GM19025 (cell line): ENCODE measurements at regions not wholly inside any gene's neighbourhood (a gene's known extent, or its start where the extent isn't known, plus 50 kb on each side); places are given as distances from the start of the nearest gene placed in this dataset.
A peak's percentile ranks its signal among the peaks of the same experiment; 100 is the strongest.
"Not testable (repeated sequence)": the region's sequence is repeated elsewhere in the genome, so short reads cannot be mapped to it uniquely, and the experiment has no call there.

Experiments
- ATAC-seq: cut with Tn5 transposase; IDR thresholded peaks from one replicate; pipeline ENCODE4 v1.9.1; 2021; ENCODE audit warnings: mild to moderate bottlenecking, low read depth, moderate library complexity; ENCODE audit not compliant: unreplicated experiment

DNA sequence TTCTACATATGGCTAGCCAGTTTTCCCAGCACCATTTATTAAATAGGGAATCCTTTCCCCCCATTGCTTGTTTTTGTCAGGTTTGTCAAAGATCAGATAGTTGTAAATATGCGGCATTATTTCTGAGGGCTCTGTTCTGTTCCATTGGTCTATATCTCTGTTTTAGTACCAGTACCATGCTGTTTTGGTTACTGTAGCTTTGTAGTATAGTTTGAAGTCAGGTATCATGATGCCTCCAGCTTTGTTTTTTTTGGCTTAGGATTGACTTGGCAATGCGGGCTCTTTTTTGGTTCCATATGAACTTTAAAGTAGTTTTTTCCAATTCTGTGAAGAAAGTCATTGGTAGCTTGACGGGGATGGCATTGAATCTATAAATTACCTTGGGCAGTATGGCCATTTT lies 60.0 kb upstream of the GPC3 start:
- not testable (repeated sequence) for ATAC-seq

DNA sequence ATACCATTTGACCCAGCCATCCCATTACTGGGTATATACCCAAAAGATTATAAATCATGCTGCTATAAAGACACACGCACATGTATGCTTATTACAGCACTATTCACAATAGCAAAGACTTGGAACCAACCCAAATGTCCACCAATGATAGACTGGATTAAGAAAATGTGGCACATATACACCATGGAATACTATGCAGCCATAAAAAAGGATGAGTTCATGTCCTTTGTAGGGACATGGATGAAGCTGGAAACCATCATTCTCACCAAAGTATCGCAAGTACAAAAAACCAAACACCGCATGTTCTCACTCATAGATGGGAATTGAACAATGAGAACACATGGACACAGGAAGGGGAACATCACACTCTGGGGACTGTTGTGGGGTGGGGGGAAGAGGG lies 81.7 kb upstream of the GPC3 start:
- ATAC-seq: not testable (repeated sequence)

DNA sequence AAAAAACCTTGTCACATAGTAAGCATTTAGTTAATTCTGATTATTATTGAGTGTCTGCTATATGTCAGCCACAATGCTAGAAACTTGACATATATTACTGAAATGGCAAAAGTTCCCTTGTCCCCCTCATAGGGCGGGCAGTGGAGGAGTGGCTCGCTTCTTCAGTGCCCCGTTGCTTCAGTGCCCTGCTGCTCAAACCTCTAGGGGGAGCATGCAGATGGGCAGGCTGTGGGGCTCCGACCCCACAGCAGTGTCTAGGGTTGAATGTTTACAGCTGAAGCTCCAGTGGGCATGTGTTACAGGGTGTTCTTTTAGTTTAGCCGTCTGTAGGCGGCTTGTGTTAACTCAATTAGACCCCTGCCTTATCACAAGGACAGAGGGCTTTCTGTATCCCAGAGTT lies 86.5 kb upstream of the GPC3 start:
- ATAC-seq: not testable (repeated sequence)

DNA sequence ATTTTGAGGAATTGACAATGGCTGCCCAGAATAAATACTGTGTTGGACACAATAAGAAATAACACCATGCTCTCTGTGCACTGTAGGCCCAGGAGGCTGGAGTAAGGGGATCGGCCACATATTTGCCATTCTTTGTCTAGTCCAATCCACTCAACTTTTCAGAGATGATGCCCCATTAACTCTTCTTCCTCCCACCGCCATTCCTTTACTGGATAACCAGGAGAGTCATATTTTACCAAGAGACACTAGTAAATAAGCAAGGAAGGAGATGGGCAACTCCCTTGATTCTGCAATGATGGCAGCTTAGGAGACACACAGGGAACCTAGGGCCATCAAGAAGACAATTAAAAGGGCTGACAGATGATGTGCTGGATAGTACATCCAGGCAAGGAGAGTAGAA lies 87.9 kb upstream of the GPC3 start:
- ATAC-seq: no peak

DNA sequence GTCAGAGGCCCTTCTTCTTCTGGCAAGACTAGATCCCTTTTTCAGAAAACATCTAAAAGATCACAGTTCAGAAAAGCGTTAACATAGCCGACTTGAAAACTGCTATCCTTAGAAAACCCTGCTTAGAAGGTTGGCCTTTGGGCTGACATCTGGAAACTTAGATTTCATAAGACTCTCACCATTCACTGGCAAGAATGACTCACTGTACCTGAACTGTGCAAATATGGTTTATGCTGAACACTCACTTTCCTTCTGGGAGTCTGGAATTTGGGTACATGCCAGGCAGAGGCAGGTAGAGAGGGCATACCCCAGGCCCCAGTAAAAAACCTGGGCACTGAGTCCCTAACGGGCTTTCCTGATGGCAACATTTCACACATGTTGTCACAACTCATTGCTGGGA lies 88.8 kb upstream of the GPC3 start:
- ATAC-seq: no peak

DNA sequence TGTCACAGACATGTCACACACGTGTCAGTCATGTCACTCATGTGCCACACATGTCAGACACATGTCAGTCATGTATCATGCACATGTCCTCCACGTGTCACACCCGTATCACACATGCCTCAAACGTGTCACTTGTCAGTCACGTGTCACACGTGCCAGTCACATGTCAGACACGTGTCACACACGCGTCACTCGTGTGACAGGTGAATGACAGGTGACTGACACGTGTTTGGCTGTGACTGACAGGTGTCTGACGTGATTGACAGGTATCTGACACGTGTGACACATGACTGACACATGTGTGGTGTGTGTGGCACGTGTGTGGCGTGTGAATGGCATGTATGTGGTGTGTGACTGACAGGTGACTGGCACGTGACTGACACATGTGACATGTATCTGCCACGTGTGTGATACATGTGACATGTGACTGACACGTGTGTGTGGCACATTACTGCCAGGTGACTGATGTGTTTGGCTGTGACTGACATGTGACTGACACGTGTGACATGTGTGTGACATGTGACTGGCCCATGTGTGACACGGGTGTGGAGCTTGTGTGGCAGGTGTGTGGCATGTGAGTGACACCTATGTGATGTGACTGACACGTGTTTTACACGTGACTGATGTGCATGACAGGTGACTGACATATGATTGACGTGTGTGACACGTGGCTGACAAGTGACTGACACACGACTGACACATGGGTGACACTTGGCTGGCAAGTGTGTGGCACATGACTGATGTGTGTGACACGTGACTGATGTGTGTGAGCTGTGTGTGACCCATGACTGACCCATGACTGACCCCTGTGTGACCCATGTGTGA lies 90.7 kb upstream of the GPC3 start:
- ATAC-seq: no peak

DNA sequence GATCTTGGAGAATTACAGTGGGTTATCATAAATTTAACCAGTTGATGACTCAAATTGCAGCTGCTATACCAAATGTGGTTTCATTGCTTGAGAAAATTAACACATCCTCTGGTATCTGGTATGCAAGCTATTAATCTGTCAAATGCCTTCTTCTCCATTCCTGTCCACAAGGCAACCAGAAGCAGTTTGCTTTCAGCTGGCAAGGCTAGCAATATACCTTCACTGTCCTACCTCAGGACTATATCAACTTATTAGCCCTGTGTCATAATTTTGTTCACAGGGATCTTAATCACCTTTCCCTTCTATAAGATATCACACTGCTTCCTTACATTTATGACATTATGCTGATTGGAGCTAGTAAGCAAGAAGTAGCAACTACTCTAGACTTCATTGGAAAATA lies 110.0 kb upstream of the GPC3 start:
- ATAC-seq: no peak

DNA sequence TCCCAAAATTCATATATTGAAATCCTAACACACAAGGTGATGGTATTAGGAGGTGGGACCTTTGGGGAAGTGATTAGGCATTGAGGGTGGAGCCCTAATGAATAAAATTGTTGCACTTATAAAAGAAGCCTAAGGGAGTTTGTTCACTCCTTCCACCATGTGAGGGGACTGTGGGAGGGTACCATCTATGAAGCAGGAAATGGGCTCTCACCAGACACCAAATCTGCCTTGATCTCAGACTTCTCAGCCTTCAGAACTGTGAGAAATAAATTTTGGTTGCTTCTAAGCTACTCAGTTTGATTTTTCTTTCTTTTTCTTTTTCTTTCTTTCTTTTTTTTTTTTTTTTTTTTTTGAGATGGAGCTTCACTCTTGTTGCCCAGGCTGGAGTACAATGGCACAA lies 116.2 kb upstream of the GPC3 start:
- ATAC-seq: no peak

DNA sequence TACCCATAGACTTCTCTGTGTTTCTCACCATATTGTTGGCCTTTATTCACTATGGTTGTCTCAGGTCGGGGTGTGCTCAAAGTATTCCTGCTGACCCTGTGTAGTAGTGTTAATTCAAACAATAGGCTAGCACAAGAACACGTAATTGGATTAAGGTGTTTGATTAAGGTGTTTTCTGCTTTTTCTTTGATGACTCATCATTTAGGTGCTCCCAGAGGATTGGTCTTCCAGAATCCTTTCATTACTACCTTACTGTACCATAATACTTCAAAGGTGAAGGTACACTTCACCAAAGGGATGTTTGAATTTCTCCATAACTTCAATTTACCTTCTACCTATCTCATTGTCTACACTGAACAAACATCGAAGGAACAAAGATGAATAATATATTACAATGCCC lies 121.7 kb upstream of the CCDC160 start:
- ATAC-seq: no peak

DNA sequence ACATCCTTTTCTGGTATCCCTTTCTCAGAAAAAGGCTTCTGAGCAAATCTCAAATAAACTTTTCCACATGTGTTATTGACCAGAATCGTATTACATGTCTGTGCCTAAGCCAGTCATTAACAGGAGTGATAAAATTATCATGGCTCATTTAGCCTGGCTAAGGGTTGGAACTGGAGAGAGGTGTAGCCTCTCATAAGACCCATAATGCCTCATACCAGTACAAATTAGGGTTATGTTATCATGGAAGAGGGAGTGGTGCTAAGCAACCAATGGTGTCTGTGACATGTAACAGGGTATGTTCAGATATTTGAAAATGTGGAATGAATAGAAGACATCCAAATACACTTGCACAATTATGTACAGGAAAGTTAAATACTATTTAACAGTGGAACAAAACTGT lies 99.6 kb upstream of the CCDC160 start:
- ATAC-seq: no peak

DNA sequence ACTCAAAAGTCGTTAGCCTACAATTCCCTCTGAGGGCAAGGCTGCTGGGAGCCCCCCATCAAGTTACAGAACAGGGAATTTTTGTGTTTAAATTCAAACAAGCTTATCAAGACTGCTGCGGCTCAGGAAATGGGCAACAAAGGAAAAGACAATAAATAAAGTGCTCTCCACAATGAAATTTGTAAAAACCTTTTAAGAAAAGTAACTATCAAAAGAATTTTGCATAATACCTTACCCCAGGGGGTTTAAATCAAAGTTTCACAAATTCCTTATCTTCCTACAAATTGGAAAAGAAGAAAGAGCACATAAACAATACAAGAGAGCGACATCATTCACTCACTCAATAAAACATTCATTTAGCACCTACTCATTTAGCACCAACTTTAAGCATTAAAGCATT lies 97.9 kb upstream of the CCDC160 start:
- no peak for ATAC-seq

DNA sequence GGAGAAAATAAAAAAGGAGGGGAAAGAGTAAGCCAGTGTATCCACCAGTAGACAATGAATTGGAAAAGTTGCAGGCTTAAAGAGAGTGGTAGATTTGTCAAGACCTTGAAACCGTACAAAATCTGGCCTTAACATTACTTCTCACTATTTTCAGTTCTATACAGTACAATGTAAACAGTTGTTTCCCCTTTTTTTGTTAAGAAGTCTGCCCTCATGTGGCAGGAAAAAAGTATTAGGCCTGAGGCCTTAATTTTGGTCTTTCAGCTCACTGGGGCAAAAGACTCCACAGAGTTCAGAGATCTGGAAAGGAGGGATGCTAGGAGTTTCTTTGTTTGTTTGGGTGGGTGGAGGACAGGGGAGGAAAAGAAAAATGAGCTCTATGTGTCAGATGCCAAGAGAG lies 92.8 kb upstream of the CCDC160 start:
- no peak for ATAC-seq

DNA sequence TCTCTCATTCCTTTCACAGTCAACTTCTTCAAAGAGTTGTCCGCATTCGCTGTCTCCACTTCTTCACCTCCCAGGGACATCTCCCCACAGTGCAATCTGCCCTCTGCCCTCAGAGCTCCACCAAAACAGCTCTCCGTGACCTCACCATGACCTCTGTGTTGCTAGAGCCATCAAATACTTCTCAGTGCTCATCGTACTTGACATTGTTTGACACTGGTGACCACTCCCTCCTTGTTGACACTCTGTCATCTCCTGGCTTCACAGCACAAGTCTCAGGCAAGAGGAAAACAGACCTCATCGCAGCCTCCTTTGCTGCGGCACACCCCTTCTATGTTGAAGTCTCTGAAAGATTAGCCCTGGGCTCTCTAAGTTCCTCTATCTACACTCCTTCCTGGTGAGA lies 90.5 kb upstream of the CCDC160 start:
- no peak for ATAC-seq

DNA sequence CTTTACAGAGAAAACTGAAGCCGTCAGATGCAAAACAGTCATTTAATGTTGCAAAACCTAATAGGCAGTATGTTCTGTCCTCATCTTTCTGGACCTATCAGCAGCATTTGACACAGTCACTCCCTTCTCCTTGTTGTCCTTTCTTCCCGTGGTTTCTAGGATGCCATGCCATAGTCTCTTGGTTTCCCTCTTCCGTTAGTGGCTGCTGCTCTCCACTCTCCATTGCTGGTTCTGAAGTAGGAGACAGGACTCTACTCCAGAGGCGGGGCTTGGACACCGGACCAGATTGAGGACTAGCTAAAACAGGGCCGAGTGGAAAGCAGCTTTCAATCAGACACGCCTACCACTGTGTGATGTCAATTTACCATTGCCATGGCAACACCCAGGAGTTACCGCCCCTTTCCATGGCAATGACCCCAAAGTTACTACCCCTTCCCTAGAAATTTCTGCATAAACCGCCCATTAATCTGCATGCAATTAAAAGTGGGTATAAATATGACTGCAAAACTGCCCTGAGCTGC lies 88.8 kb upstream of the CCDC160 start:
- ATAC-seq: no peak

DNA sequence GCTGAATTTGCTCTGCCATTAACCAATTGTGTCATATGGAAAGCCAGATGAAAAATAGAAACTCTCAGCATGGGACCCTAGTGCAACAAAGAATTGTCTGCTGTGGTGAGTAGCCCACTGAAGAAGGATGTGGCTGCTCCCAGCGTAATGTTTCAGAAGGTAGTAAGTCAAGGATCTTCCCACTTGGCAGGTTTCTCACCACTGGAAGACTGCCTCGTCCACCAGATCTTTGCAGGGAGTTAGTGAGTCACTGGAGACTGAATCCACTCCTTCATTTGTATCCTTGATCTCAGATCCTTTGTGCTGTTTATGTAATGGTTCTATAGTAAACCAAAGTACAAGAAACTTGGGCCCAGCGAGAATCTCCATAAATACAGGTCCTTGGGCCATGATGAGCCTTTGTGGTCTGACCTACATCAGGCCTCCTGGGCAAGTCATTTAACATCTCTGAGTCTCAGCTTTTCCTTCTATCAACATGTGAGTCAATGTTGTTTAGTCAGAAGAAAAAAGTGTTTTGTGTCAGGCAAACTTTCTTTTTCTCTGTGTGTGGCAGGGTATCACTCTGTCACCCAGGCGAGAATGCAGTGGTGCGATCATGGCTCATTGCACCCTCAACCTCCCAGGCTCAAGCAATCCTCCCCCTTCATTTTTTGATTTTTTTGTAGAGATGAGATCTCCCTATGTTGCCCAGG lies 78.0 kb upstream of the CCDC160 start:
- ATAC-seq: no peak

DNA sequence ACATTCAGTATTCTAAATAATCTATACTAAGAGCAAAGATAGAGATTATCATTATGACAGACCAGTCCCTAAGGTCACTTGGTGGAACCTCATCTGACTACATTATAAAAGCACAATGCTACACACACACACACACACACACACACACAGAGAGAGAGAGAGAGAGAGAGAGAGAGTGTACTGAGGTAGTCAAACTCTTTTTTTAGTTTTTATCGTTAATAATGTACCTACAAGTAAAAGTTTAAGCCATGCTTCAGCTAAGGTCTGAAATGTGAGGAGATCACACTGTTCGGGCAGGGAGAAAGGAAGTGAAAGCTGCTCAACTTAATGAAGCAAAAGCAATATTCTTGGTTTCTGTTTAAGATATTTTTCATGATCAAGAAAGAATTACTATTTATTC lies 75.8 kb upstream of the CCDC160 start:
- peak; percentile 83 for ATAC-seq

DNA sequence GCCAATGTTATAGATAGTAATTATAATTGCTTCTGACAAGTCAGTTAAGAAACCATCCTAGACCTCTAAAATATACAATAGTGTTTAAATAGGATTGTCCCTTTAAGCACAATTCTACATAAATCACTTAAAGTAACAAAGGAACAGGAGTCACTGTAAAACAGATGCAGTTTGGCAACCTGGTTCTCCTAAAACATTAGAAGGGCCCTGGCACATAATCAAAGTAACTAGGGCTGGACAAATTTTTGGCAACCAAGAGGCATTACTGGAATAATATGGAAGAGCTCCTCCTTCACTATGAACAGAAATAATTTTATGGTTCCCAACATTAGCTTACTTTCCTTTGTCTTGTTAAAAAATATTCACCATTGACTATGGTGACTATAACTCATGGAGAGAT lies 75.0 kb upstream of the CCDC160 start:
- no peak for ATAC-seq

DNA sequence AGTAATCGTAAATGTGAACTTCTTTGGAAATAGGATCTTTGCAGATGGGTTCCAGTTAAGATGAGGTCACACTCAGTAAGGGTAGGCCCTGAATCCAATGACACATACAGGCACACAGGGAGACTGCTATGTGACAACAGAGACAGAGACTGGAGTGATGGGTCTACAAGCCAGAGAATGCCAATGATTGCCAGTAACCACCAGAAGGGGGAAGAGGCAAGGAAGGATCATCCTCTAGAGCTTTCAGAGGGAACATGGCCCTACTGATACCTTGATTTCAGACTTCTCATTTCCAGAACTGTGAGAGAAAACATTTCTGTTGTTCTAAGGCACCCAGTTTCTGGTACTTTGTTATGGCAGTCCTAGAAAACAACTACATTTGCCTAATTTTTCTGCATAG lies 73.1 kb upstream of the CCDC160 start:
- no peak for ATAC-seq

DNA sequence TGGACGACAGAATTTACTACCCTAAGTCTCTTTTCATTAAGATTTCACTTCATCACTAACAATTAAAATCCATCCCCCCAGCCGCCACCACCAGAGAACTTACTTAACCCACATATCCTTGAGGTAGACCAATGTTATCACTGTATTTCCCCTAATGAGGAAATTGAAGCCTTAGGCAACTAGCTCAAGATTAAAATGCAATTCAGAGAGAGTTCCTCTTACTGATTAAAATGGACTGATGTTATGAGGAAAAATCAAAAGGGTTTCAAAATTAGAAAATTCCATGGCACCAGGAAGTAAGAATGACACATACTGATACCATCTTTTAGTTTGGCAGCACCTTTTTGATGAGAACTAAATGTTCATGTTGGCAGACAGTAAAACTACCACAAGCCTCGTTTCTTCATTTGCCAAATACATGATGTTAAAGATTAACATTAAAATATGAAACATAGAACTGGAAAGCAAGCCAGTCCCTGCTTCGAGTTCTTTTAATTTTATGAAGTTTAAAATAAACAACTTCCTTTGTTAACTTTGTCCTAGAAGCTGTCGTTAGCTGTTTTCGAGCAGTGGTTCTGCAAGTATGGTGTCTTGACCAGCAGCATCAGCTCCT lies 69.3 kb upstream of the CCDC160 start:
- ATAC-seq: no peak

DNA sequence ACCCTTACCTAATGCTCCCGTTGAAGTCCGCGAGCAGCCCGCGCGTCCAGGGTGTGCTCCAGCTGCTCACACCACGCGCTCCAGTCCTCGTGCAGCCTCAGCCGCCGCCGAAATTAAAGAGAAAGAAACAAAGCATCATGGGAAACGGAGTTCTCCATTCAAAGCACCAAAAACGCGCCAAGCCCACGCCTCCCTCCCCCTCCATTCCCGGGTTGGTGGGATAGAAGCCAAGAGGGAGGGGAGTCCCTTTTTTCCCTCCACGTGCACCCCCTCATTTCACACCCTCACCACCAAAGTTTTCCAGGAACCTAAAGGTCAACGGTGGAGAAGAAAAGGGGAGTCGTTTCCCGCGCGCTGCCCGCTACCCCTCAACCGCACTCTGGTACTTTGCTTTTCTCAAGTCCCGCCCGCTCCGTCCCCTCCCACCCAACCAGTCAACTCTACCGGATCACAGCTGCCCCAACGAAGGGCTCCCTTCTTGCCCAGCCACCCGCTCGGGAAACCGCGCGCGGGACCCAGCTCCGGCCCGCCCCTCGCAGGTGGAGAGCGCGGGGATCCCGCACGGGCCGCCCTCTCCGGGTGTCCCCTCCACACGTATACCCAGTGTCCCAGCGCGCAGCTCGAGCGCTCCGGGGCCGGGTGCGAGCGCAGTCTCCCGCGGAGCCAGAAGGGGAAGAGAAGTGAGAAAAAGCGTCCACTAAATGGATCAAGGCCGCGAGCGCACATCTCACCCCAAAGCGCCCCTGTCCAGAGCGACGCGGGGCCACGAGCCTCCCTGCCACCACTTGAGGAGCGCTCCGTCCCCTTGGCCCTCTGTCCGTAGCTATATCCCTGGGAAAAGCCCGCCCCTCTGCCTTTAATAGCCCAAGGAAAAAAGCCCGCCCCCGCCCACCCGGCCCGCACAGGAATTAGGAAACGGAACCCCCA lies 65.1 kb upstream of the CCDC160 start:
- peak; percentile 60 for ATAC-seq
